ENCODE measurements at regions not wholly inside any gene's neighbourhood (a gene's known extent, or its start where the extent isn't known, plus 50 kb on each side); places are given as distances from the start of the nearest gene placed in this dataset.

DNA sequence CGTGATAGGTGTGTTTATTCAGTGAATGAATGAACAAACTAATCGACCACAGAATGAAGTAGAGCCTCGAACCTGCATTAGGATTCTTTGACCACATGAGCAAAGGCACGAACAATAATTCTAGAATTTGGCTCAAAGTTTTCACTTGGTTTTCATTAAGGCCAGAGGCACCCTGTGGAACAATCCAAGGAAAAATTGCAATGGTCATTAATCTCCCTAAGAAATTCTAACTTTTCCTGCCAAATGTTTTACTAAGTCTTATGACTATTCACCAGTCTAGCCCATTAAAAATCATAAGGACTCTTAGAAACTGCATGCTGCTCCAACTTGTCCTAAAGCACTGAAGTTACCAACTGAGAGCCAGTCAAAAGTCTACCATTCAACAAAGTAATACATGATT, 271.7 kb downstream of the EFNB2 start:
- 93 to 95% methylated on average over 4 of the region's 4 CpGs for WGBS, 2 donors
- TF ChIP-seq, protein P1, sequence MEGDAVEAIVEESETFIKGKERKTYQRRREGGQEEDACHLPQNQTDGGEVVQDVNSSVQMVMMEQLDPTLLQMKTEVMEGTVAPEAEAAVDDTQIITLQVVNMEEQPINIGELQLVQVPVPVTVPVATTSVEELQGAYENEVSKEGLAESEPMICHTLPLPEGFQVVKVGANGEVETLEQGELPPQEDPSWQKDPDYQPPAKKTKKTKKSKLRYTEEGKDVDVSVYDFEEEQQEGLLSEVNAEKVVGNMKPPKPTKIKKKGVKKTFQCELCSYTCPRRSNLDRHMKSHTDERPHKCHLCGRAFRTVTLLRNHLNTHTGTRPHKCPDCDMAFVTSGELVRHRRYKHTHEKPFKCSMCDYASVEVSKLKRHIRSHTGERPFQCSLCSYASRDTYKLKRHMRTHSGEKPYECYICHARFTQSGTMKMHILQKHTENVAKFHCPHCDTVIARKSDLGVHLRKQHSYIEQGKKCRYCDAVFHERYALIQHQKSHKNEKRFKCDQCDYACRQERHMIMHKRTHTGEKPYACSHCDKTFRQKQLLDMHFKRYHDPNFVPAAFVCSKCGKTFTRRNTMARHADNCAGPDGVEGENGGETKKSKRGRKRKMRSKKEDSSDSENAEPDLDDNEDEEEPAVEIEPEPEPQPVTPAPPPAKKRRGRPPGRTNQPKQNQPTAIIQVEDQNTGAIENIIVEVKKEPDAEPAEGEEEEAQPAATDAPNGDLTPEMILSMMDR (IDR thresholded peaks at IDR 0.05), result no peak
- intact Hi-C loops (cut with DNase I), result no loop called here

DNA sequence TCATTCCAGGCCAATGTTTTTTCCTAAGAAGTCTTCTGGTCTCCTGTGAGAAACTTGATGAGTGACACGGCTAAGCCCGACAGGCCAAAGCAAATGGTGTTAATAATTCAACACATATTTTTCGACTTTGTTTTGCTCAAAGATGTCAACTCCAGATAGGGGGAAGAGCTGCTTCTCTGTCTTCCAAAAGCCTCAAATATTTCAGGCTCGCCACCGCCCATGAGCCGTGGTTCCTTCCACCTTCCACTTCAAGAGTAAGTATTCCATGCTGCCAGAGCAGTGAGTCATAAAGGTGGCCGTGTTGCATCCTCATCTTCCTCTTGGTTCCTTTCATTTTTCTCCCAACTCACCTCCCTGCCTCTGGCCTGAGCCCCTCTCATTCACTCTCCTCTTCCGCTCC, 272.6 kb downstream of the EFNB2 start:
- Histone ChIP-seq H3K27ac (no peak overlapping the region), H3K4me3 (no peak overlapping the region), H3K27me3 (no peaks in the 10 kb centered on the region), H3K9me3 (peaks cover 0 to 26% (median 2%) of the 10 kb centered on the region in 11 donors), H3K36me3 (no peaks in the 10 kb centered on the region), H3K4me1 (no peaks in the 10 kb centered on the region)
- TF ChIP-seq, protein P1 (IDR thresholded peaks at IDR 0.05), result no peak
- WGBS, 2 donors, result 92 to 93% methylated on average over 8 of the region's 8 CpGs
- ATAC-seq (no peak), DNase-seq (no peak)
- intact Hi-C loops (cut with DNase I), result no loop called here

More for the DNA sequence above, 271.7 kb downstream of the EFNB2 start:
- DNase-seq (no peak), ATAC-seq (no peak)
- H3K4me3 ChIP-seq, result no peak overlapping the region
- no peaks in the 10 kb centered on the region for H3K4me1 ChIP-seq
- H3K9me3 ChIP-seq, result peaks cover 0 to 20% (median under 1%) of the 10 kb centered on the region in 11 donors
- no peaks in the 10 kb centered on the region for H3K36me3 ChIP-seq
- no peaks in the 10 kb centered on the region for H3K27me3 ChIP-seq
- no peak overlapping the region for H3K27ac ChIP-seq

DNA sequence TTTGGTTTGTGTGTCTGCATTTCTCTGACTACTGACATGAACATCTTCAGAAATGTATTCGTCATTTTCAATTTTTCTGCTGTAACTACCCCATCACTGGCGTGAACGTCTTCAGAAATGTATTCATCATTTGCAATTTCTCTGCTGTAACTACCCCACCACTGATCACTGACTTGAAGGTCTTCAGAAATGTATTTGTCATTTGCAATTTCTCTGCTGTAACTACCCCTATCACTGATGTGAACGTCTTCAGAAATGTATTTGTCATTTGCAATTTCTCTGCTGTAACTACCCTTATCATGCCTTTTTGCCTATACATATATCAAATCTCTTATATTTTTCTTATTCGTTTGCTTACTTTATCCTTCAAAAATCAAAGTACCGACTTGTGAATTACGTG, 274.0 kb downstream of the EFNB2 start:
- DNase-seq, result no peak
- Histone ChIP-seq H3K27me3 (no peaks in the 10 kb centered on the region), H3K9me3 (peaks cover 0 to 26% (median 2%) of the 10 kb centered on the region in 11 donors), H3K36me3 (no peaks in the 10 kb centered on the region), H3K4me3 (no peak overlapping the region), H3K27ac (no peak overlapping the region), H3K4me1 (no peaks in the 10 kb centered on the region)
- 93 to 95% methylated on average over 7 of the region's 7 CpGs for WGBS, 2 donors
- intact Hi-C loops (cut with DNase I), result no loop called here
- TF ChIP-seq, protein P1 (IDR thresholded peaks at IDR 0.05), result no peak
- no peak for ATAC-seq

DNA sequence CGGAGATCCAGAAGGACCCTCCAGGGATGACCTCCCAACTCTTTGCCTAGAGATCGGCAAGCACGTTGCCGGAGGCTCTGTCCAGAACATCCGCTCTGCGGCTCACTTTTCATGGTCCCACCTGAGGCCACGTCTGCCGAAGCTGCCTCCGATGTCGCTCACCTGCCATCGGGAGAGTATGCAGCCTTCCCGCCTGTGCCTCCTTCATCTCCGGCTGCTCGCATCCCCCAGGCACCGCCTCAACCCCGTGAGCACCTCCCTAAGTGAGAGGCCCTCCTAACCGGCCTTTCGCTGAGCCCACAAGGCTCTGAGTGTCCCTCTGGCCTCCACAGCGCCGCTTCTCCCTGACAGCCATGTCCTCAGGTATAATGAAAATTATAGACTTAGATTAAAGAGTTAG, 275.1 kb downstream of the EFNB2 start:
- no peaks in the 10 kb centered on the region for H3K36me3 ChIP-seq
- H3K4me1 ChIP-seq, result no peaks in the 10 kb centered on the region
- no peak for DNase-seq
- WGBS, 2 donors, result 98 to 99% methylated on average over 20 of the region's 20 CpGs
- TF ChIP-seq, protein P1 (IDR thresholded peaks at IDR 0.05), result no peak
- intact Hi-C loops (cut with DNase I), result no loop called here
- H3K4me3 ChIP-seq, result no peak overlapping the region
- no peak for ATAC-seq
- no peaks in the 10 kb centered on the region for H3K27me3 ChIP-seq
- no peak overlapping the region for H3K27ac ChIP-seq
- peaks cover 0 to 26% (median 2%) of the 10 kb centered on the region in 11 donors for H3K9me3 ChIP-seq
